Activated effector memory CD4-positive, alpha-beta T cell treated with anti-CD3 and anti-CD28 coated beads, Interleukin-2, amount 50 U/mL, for 16 hours (primary cell): ENCODE measurements at regions not wholly inside any gene's neighbourhood (a gene's known extent, or its start where the extent isn't known, plus 50 kb on each side); places are given as distances from the start of the nearest gene placed in this dataset.

Experiments used
- DNase-seq: peaks from one replicate; pipeline ENCODE4 v3.0.0-alpha.2; 2020

GRCh38 chr9:129322641-129323375 lies 144.7 kb upstream of the IER5L start:
- peak; percentile 38 for DNase-seq

- peak; percentile 56 for DNase-seq
These were observed 144.1 kb upstream of the IER5L start for GRCh38 chr9:129322022-129322621.

GRCh38 chr9:129321286-129322021 lies 143.4 kb upstream of the IER5L start:
- peak; percentile 53 for DNase-seq

- peak; percentile 77 for DNase-seq
These were observed 142.7 kb upstream of the IER5L start for GRCh38 chr9:129320575-129321285.

GRCh38 chr9:129319938-129320481 lies 141.9 kb upstream of the IER5L start:
- peak; percentile 57 for DNase-seq

GRCh38 chr9:129319076-129319937 lies 141.2 kb upstream of the IER5L start:
- DNase-seq: no peak

GRCh38 chr9:129318121-129319075 lies 140.3 kb upstream of the IER5L start:
- peak; percentile 45 for DNase-seq

- DNase-seq: peak; percentile 58
These were observed 139.3 kb upstream of the IER5L start for GRCh38 chr9:129317179-129318011.

GRCh38 chr9:129316281-129317030 lies 138.4 kb upstream of the IER5L start:
- peak; percentile 52 for DNase-seq

GRCh38 chr9:129313331-129313955 lies 135.4 kb upstream of the IER5L start:
- DNase-seq: peak; percentile 50

- DNase-seq: peak; percentile 33
These were observed 134.4 kb upstream of the IER5L start for GRCh38 chr9:129312251-129313122.

GRCh38 chr9:129311643-129312042 lies 133.6 kb upstream of the IER5L start:
- peak; percentile 39 for DNase-seq

- DNase-seq: peak; percentile 27
These were observed 132.7 kb upstream of the IER5L start for GRCh38 chr9:129310666-129311350.

- peak; percentile 34 for DNase-seq
These were observed 131.8 kb upstream of the IER5L start for GRCh38 chr9:129309906-129310305.

GRCh38 chr9:129309041-129309430 lies 131.0 kb upstream of the IER5L start:
- DNase-seq: peak; percentile 30

- DNase-seq: peak; percentile 37
These were observed 129.3 kb upstream of the IER5L start for GRCh38 chr9:129307227-129307970.
